Body of pancreas (tissue), 4 donors: ENCODE measurements at regions not wholly inside any gene's neighbourhood (a gene's known extent, or its start where the extent isn't known, plus 50 kb on each side); places are given as distances from the start of the nearest gene placed in this dataset.

Experiments
- CTCF ChIP-seq, 7 experiments: fragments of 450-650 bp in 4 of 7; fragments of 200-600 bp in 3 of 7; sonication (generic) in 3 of 7; IDR thresholded peaks; one replicate each; pipeline ENCODE4 v1.5.1; 2016 to 2019; ENCODE audit warnings: antibody characterized with exemption in 7 of 7
- POLR2A ChIP-seq, 3 donors: fragments of 450-650 bp; IDR thresholded peaks; one replicate each; pipeline ENCODE4 v1.6.1; 2016; ENCODE audit warnings: antibody characterized with exemption in 3 of 3, mild to moderate bottlenecking in 2 of 3

GRCh38 chr5:40431734-40432133 lies 248.0 kb upstream of the PTGER4 start:
- TF ChIP-seq POLR2A (IDR thresholded peaks at IDR 0.05) (no peak), CTCF (IDR thresholded peaks at IDR 0.05) (no peak)
